Kidney epithelial cell (primary cell): ENCODE measurements at regions not wholly inside any gene's neighbourhood (a gene's known extent, or its start where the extent isn't known, plus 50 kb on each side); places are given as distances from the start of the nearest gene placed in this dataset.

Source experiments
- DNase-seq: peaks from one replicate; pipeline ENCODE4 v3.0.0-alpha.2; 2010; ENCODE audit warnings: low read depth
- H3K27me3 ChIP-seq: 2 replicates; pipeline ENCODE4 v1.6.0; 2011; ENCODE audit warnings: low read length; ENCODE audit not compliant: control insufficient read depth, insufficient read depth
- H3K36me3 ChIP-seq: 2 replicates; pipeline ENCODE4 v1.5.1; 2011; ENCODE audit warnings: low read length; ENCODE audit not compliant: control insufficient read depth, insufficient read depth
- H3K4me3 ChIP-seq: 2 replicates; pipeline ENCODE4 v1.5.1; 2011; ENCODE audit warnings: low read depth, mild to moderate bottlenecking, control low read depth, low read length
- CTCF ChIP-seq: IDR thresholded peaks from 2 replicates; pipeline ENCODE4 v1.5.1; 2011; ENCODE audit warnings: mild to moderate bottlenecking, moderate library complexity, low read length, control low read depth, inconsistent platforms; ENCODE audit not compliant: insufficient read depth, poor library complexity, severe bottlenecking

DNA sequence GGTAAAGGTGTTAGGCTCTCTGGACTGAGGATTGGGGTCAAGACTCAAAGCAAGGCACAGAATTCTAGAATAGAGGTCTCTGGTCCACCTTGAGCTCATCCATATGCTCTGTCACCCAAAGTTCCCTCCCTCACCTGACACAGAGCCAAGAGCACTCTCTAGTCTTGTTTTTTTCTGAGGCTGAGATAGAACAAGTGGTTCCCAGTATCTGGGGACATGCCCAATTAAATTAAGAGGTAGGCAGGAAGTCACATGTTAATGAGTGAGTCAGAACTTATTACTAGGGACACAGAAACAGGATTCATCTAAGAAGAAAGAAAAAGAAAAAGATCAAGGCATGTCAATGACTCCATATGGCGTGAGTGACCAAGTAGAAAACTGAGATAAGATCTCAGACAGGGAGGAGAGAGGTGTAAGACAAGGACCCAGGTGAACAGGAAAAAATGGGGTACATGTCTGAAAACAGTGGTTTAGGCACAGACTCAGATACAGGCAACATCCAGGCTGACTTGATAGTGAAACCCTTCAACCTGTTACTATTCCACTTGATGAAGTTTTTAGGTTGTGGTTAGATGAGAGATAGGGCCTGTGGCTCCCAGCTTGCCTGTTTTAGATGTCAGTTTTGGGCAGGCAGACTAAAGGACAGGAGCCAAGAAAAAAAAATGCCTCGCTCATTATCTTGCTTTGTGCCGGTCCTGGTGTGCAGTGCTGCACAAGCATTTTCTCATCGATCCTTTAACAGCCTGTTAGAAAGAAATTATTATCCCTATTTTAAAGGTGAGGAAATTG is 609.9 kb downstream of the CCSER2 start:
- no peaks in the 10 kb centered on the region for H3K27me3 ChIP-seq
- TF ChIP-seq CTCF = no peak
- H3K36me3 ChIP-seq = no peaks in the 10 kb centered on the region
- H3K4me3 ChIP-seq = no peak overlapping the region
- no peak for DNase-seq

DNA sequence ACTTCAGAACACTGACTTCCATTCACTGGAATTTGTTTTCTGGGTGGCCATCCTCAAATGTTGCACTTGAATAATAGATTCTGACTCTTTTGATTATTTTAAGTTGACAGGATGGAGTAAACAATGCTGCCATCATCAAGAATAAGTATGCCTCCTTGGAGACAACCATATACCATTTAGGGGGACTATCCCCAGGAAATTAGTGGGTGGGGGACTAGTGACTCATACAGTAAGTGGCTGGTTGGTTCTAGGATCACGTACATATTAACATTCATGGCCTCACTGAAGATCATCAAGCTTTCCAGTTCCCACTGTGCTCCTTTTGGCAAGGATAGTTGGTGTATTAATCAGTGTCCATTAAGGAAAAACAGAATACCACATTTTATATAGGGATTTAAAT is 615.2 kb downstream of the CCSER2 start:
- H3K27me3 ChIP-seq = no peaks in the 10 kb centered on the region
- DNase-seq = no peak
- H3K4me3 ChIP-seq = no peak overlapping the region
- TF ChIP-seq CTCF = no peak
- no peaks in the 10 kb centered on the region for H3K36me3 ChIP-seq

GRCh38 chr10:84944187-84944586 is 615.8 kb downstream of the CCSER2 start:
- Histone ChIP-seq H3K36me3 (no peaks in the 10 kb centered on the region), H3K4me3 (no peak overlapping the region)

GRCh38 chr10:84945791-84946190 is 617.4 kb downstream of the CCSER2 start:
- no peak for DNase-seq
- Histone ChIP-seq H3K36me3 (no peaks in the 10 kb centered on the region), H3K27me3 (no peaks in the 10 kb centered on the region), H3K4me3 (no peak overlapping the region)
- TF ChIP-seq CTCF = no peak

More at GRCh38 chr10:84944187-84944586, 615.8 kb downstream of the CCSER2 start:
- DNase-seq = no peak
- no peak for TF ChIP-seq CTCF
- no peaks in the 10 kb centered on the region for H3K27me3 ChIP-seq

- DNase-seq = no peak
- no peaks in the 10 kb centered on the region for H3K36me3 ChIP-seq
- H3K4me3 ChIP-seq = no peak overlapping the region
- no peaks in the 10 kb centered on the region for H3K27me3 ChIP-seq
- no peak for TF ChIP-seq CTCF
Observed at GRCh38 chr10:84946904-84947303, 618.5 kb downstream of the CCSER2 start.

GRCh38 chr10:84948644-84949043 is 620.3 kb downstream of the CCSER2 start:
- DNase-seq = no peak
- TF ChIP-seq CTCF = no peak
- H3K27me3 ChIP-seq = no peaks in the 10 kb centered on the region
- H3K4me3 ChIP-seq = no peak overlapping the region
- no peaks in the 10 kb centered on the region for H3K36me3 ChIP-seq
